ENCODE measurements at regions not wholly inside any gene's neighbourhood (a gene's known extent, or its start where the extent isn't known, plus 50 kb on each side); places are given as distances from the start of the nearest gene placed in this dataset.

GRCh38 chr15:70556779-70557178 lies 206.6 kb downstream of the UACA start:
- TF ChIP-seq CTCF (IDR thresholded peaks at IDR 0.05; ENCODE audit: insufficient read depth, low read length) (no peak), REST (IDR thresholded peaks at IDR 0.05; ENCODE audit: insufficient replicate concordance, low read depth) (no peak)
